ENCODE measurements at regions not wholly inside any gene's neighbourhood (a gene's known extent, or its start where the extent isn't known, plus 50 kb on each side); places are given as distances from the start of the nearest gene placed in this dataset.

DNA sequence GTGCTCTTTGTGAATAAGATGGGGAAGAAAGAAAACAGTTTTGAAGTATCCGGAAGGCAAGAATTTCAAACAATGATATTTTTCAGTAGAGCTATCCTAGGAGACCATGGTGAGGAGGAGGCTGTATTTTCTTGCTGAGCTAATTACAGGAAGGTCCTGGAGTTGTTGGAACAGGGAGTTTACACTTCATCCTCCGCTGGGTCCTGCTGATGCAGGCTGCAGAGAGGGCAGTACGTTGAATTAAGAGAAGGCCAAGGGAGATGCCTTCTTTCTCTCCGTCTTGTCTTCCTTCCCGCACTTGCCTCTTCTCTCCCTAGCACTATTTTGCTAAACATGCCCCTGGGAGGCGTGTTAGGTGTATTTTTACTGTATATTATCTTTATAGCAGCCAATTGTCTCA is 60.0 kb upstream of the EDAR start:
- CTCF ChIA-PET: no interaction called here

DNA sequence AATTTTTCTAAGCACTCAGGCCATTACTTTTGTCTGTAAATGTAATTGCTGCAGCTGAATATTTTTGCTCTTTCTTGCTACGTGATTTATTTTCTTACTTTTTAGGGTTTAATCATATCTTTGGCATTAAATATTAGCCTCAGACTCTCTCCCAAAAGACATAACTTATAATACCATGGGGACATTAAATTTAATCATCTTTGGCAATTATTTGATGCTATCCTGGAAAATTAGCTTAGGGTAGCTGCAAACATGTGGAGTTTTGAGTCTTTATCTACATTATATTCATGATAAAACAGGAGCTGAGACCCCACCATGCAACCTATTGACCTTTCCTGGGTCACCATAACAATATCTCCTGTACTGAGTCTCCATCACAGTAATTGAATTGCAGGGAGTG is 59.1 kb upstream of the EDAR start:
- TF ChIP-seq ZBTB20 (tag by site-specific recombination; IDR thresholded peaks at IDR 0.05) (no peak), ZNF394 (tag by site-specific recombination; IDR thresholded peaks at IDR 0.05; ENCODE audit: borderline replicate concordance) (no peak), SCRT1 (tag by site-specific recombination; IDR thresholded peaks at IDR 0.05; ENCODE audit: borderline replicate concordance) (no peak), ZNF707 (tag by site-specific recombination; IDR thresholded peaks at IDR 0.05) (no peak), KLF10 (tag by site-specific recombination; IDR thresholded peaks at IDR 0.05) (no peak), ZNF621 (tag by site-specific recombination; IDR thresholded peaks at IDR 0.05) (no peak), ZNF146 (tag by site-specific recombination; IDR thresholded peaks at IDR 0.05) (no peak), ZNF133 (tag by site-specific recombination; IDR thresholded peaks at IDR 0.05) (no peak), ZNF324 (tag by site-specific recombination; IDR thresholded peaks at IDR 0.05) (no peak)
- TF ChIP-seq, protein P1, sequence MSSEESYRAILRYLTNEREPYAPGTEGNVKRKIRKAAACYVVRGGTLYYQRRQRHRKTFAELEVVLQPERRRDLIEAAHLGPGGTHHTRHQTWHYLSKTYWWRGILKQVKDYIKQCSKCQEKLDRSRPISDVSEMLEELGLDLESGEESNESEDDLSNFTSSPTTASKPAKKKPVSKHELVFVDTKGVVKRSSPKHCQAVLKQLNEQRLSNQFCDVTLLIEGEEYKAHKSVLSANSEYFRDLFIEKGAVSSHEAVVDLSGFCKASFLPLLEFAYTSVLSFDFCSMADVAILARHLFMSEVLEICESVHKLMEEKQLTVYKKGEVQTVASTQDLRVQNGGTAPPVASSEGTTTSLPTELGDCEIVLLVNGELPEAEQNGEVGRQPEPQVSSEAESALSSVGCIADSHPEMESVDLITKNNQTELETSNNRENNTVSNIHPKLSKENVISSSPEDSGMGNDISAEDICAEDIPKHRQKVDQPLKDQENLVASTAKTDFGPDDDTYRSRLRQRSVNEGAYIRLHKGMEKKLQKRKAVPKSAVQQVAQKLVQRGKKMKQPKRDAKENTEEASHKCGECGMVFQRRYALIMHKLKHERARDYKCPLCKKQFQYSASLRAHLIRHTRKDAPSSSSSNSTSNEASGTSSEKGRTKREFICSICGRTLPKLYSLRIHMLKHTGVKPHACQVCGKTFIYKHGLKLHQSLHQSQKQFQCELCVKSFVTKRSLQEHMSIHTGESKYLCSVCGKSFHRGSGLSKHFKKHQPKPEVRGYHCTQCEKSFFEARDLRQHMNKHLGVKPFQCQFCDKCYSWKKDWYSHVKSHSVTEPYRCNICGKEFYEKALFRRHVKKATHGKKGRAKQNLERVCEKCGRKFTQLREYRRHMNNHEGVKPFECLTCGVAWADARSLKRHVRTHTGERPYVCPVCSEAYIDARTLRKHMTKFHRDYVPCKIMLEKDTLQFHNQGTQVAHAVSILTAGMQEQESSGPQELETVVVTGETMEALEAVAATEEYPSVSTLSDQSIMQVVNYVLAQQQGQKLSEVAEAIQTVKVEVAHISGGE (tag by site-specific recombination; conservative IDR thresholded peaks at IDR 0.05; ENCODE audit: low read depth): no peak
- TF ChIP-seq, protein P2, sequence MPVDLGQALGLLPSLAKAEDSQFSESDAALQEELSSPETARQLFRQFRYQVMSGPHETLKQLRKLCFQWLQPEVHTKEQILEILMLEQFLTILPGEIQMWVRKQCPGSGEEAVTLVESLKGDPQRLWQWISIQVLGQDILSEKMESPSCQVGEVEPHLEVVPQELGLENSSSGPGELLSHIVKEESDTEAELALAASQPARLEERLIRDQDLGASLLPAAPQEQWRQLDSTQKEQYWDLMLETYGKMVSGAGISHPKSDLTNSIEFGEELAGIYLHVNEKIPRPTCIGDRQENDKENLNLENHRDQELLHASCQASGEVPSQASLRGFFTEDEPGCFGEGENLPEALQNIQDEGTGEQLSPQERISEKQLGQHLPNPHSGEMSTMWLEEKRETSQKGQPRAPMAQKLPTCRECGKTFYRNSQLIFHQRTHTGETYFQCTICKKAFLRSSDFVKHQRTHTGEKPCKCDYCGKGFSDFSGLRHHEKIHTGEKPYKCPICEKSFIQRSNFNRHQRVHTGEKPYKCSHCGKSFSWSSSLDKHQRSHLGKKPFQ (tag by site-specific recombination; IDR thresholded peaks at IDR 0.05): no peak
- TF ChIP-seq, protein P3, sequence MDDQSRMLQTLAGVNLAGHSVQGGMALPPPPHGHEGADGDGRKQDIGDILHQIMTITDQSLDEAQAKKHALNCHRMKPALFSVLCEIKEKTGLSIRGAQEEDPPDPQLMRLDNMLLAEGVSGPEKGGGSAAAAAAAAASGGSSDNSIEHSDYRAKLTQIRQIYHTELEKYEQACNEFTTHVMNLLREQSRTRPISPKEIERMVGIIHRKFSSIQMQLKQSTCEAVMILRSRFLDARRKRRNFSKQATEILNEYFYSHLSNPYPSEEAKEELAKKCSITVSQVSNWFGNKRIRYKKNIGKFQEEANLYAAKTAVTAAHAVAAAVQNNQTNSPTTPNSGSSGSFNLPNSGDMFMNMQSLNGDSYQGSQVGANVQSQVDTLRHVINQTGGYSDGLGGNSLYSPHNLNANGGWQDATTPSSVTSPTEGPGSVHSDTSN (CRISPR knock-in tag; IDR thresholded peaks at IDR 0.05): no peak
- TF ChIP-seq, protein P4, sequence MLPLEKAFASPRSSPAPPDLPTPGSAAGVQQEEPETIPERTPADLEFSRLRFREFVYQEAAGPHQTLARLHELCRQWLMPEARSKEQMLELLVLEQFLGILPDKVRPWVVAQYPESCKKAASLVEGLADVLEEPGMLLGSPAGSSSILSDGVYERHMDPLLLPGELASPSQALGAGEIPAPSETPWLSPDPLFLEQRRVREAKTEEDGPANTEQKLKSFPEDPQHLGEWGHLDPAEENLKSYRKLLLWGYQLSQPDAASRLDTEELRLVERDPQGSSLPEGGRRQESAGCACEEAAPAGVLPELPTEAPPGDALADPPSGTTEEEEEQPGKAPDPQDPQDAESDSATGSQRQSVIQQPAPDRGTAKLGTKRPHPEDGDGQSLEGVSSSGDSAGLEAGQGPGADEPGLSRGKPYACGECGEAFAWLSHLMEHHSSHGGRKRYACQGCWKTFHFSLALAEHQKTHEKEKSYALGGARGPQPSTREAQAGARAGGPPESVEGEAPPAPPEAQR (tag by site-specific recombination; IDR thresholded peaks at IDR 0.05): no peak
- TF ChIP-seq, protein P5, sequence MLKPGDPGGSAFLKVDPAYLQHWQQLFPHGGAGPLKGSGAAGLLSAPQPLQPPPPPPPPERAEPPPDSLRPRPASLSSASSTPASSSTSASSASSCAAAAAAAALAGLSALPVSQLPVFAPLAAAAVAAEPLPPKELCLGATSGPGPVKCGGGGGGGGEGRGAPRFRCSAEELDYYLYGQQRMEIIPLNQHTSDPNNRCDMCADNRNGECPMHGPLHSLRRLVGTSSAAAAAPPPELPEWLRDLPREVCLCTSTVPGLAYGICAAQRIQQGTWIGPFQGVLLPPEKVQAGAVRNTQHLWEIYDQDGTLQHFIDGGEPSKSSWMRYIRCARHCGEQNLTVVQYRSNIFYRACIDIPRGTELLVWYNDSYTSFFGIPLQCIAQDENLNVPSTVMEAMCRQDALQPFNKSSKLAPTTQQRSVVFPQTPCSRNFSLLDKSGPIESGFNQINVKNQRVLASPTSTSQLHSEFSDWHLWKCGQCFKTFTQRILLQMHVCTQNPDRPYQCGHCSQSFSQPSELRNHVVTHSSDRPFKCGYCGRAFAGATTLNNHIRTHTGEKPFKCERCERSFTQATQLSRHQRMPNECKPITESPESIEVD (tag by site-specific recombination; IDR thresholded peaks at IDR 0.05): no peak; the same call in 1 of the 2 replicates
- ChIA-PET POLR2A (interaction anchor here (0.6 kb wide), 1 partner anchor 525 kb away, joined by 4 read pairs; no protein-coding TSS in a partner anchor), CTCF (interaction anchor here (0.7 kb wide), 2 partner anchors 45 to 124 kb away, joined by 3 to 4 read pairs; no protein-coding TSS in a partner anchor)
- Histone ChIP-seq H3K27ac (ENCODE audit: extremely low read depth, low read depth, low read length) (no peak overlapping the region), H3K9me3 (ENCODE audit: control insufficient read depth, insufficient read depth, low read depth, low read length) (no peaks in the 10 kb centered on the region), H3K4me3 (ENCODE audit: low read depth, low read length) (no peak overlapping the region), H3K36me3 (ENCODE audit: control insufficient read depth in 2 of 2, insufficient read depth in 1 of 2, low read length in 2 of 2) (no peaks in the 10 kb centered on the region), H3K4me1 (ENCODE audit: control insufficient read depth, insufficient read depth, low read length) (peaks cover 19% of the 10 kb centered on the region; the same call in 1 of the 2 replicates)

More for the DNA sequence above, 60.0 kb upstream of the EDAR start:
- POLR2A ChIA-PET: no interaction called here
- no peaks in the 10 kb centered on the region for H3K36me3 ChIP-seq (ENCODE audit: control insufficient read depth in 2 of 2, insufficient read depth in 1 of 2, low read length in 2 of 2)
- H3K9me3 ChIP-seq (ENCODE audit: control insufficient read depth, insufficient read depth, low read depth, low read length): no peaks in the 10 kb centered on the region
- H3K4me1 ChIP-seq (ENCODE audit: control insufficient read depth, insufficient read depth, low read length): peaks cover 19% of the 10 kb centered on the region; the same call in 1 of the 2 replicates
- H3K27ac ChIP-seq (ENCODE audit: extremely low read depth, low read depth, low read length): no peak overlapping the region
- H3K4me3 ChIP-seq (ENCODE audit: low read depth, low read length): no peak overlapping the region
- TF ChIP-seq, protein P6, sequence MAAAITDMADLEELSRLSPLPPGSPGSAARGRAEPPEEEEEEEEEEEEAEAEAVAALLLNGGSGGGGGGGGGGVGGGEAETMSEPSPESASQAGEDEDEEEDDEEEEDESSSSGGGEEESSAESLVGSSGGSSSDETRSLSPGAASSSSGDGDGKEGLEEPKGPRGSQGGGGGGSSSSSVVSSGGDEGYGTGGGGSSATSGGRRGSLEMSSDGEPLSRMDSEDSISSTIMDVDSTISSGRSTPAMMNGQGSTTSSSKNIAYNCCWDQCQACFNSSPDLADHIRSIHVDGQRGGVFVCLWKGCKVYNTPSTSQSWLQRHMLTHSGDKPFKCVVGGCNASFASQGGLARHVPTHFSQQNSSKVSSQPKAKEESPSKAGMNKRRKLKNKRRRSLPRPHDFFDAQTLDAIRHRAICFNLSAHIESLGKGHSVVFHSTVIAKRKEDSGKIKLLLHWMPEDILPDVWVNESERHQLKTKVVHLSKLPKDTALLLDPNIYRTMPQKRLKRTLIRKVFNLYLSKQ (tag by site-specific recombination; IDR thresholded peaks at IDR 0.05; ENCODE audit: borderline replicate concordance): no peak
- TF ChIP-seq ZBTB20 (tag by site-specific recombination; IDR thresholded peaks at IDR 0.05) (peak; percentile 43; the same call in 1 of the 2 replicates), GLIS1 (tag by site-specific recombination; IDR thresholded peaks at IDR 0.05) (peak; percentile 15; the same call in 1 of the 2 replicates), ZNF335 (tag by site-specific recombination; conservative IDR thresholded peaks at IDR 0.05) (peak; percentile 91), ZNF341 (tag by site-specific recombination; IDR thresholded peaks at IDR 0.05; ENCODE audit: low read depth) (no peak)
- TF ChIP-seq, protein P7, sequence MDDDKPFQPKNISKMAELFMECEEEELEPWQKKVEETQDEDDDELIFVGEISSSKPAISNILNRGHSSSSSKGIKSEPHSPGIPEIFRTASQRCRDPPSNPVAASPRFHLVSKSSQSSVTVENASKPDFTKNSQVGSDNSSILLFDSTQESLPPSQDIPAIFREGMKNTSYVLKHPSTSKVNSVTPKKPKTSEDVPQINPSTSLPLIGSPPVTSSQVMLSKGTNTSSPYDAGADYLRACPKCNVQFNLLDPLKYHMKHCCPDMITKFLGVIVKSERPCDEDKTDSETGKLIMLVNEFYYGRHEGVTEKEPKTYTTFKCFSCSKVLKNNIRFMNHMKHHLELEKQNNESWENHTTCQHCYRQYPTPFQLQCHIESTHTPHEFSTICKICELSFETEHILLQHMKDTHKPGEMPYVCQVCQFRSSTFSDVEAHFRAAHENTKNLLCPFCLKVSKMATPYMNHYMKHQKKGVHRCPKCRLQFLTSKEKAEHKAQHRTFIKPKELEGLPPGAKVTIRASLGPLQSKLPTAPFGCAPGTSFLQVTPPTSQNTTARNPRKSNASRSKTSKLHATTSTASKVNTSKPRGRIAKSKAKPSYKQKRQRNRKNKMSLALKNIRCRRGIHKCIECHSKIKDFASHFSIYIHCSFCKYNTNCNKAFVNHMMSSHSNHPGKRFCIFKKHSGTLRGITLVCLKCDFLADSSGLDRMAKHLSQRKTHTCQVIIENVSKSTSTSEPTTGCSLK (tag by site-specific recombination; IDR thresholded peaks at IDR 0.05): no peak
